Stomach (tissue), 8 donors: ENCODE measurements at regions not wholly inside any gene's neighbourhood (a gene's known extent, or its start where the extent isn't known, plus 50 kb on each side); places are given as distances from the start of the nearest gene placed in this dataset.

Experiments
- DNase-seq, 2 donors: peaks; one replicate each; pipeline versions ENCODE4 v3.0.0 to v3.0.0-alpha.2; 2013 to 2019
- H3K27ac ChIP-seq, 5 donors: fragments of 200-600 bp in 4 of 5; sonication (generic) in 4 of 5; one replicate each; pipeline ENCODE4 v1.5.1; 2013 to 2019; ENCODE audit warnings: mild to moderate bottlenecking in 1 of 5, moderate library complexity in 1 of 5
- H3K27me3 ChIP-seq, 3 donors: fragments of 200-600 bp; sonication (generic); one replicate each; pipeline ENCODE4 v1.5.1; 2017 to 2019; ENCODE audit warnings: mixed run types in 1 of 3
- H3K36me3 ChIP-seq, 4 donors: fragments of 200-600 bp; sonication (generic); 1 replicate in 3 of 4; 2 replicates in 1 of 4; pipeline ENCODE4 v1.5.1; 2016 to 2019
- H3K4me1 ChIP-seq, 4 donors: fragments of 200-600 bp; sonication (generic); one replicate each; pipeline ENCODE4 v1.5.1; 2016 to 2019
- H3K4me3 ChIP-seq, 4 donors: fragments of 200-600 bp; sonication (generic) in 3 of 4; one replicate each; pipeline ENCODE4 v1.5.1; 2016 to 2019; ENCODE audit warnings: mild to moderate bottlenecking in 1 of 4
- H3K9me3 ChIP-seq, 4 donors: fragments of 200-600 bp; sonication (generic); one replicate each; pipeline ENCODE4 v1.5.1; 2016 to 2019
- EP300 ChIP-seq: sonication (generic); formaldehyde crosslinking; IDR thresholded peaks from one replicate; pipeline ENCODE4 v1.6.1; 2017; ENCODE audit warnings: antibody characterized with exemption
- POLR2A ChIP-seq, 4 donors: fragments of 450-650 bp; IDR thresholded peaks; one replicate each; pipeline ENCODE4 v1.6.1; 2016; ENCODE audit warnings: antibody characterized with exemption in 4 of 4, control low read depth in 2 of 4, mild to moderate bottlenecking in 1 of 4, moderate library complexity in 1 of 4
- POLR2AphosphoS5 ChIP-seq, 3 donors: sonication (generic); formaldehyde crosslinking; IDR thresholded peaks; one replicate each; pipeline ENCODE4 v1.6.1; 2016; ENCODE audit warnings: antibody characterized with exemption in 3 of 3
- WGBS, 5 donors: extraction: QIAGEN DNeasy Blood & Tissue Kit in 3 of 5; methylation state at CpG; one replicate each; pipeline versions ENCODE4 v1.1.5 to v1.1.7; 2013 to 2018; 5-methylcytosine and 5-hydroxymethylcytosine counted together
- intact Hi-C: fragments of 100-400 bp; cut with DNase I; formaldehyde crosslinking; loops from one replicate; pipeline ENCODE4 v1.15.1; 2023; ENCODE audit warnings: low total_unique reads
- TF ChIP-seq, protein P1 (sequence below), 7 experiments: fragments of 450-650 bp in 4 of 7; fragments of 200-600 bp in 3 of 7; sonication (generic) in 3 of 7; IDR thresholded peaks; one replicate each; pipeline ENCODE4 v1.5.1; 2016 to 2019; ENCODE audit warnings: antibody characterized with exemption in 7 of 7, control low read depth in 2 of 7, mild to moderate bottlenecking in 1 of 7
- donor health status: healthy with polysubstance abuse.
- donor health status: Bipolar disorder and iron deficiency.
- donor health status: healthy.

DNA sequence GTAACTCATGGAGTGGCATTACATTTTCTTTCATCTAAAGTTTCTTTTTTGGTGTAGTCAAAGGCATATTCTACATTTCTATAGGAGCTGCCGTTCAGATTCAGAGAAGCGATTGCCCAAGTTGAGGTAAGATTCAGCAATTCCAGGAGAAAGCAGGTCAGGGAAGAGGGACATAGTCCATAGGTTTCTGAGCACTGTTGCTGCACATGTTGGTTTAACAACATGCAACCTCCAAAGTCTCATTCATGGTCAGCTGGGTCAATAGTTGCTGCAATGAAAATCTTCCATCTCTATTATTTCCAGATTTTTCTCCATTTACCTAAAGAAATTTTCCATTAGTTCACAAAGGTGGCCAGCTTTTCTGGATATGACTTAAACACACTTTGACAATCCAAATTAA lies 682.3 kb upstream of the MAN1A1 start:
- DNase-seq: no peak
- Histone ChIP-seq H3K27ac (no peak overlapping the region), H3K9me3 (no peaks in the 10 kb centered on the region), H3K27me3 (no peaks in the 10 kb centered on the region), H3K4me1 (no peaks in the 10 kb centered on the region), H3K4me3 (no peak overlapping the region), H3K36me3 (no peaks in the 10 kb centered on the region)
- TF ChIP-seq POLR2AphosphoS5 (IDR thresholded peaks at IDR 0.05) (no peak), EP300 (no peak)
- TF ChIP-seq, protein P1, sequence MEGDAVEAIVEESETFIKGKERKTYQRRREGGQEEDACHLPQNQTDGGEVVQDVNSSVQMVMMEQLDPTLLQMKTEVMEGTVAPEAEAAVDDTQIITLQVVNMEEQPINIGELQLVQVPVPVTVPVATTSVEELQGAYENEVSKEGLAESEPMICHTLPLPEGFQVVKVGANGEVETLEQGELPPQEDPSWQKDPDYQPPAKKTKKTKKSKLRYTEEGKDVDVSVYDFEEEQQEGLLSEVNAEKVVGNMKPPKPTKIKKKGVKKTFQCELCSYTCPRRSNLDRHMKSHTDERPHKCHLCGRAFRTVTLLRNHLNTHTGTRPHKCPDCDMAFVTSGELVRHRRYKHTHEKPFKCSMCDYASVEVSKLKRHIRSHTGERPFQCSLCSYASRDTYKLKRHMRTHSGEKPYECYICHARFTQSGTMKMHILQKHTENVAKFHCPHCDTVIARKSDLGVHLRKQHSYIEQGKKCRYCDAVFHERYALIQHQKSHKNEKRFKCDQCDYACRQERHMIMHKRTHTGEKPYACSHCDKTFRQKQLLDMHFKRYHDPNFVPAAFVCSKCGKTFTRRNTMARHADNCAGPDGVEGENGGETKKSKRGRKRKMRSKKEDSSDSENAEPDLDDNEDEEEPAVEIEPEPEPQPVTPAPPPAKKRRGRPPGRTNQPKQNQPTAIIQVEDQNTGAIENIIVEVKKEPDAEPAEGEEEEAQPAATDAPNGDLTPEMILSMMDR (IDR thresholded peaks at IDR 0.05): no peak
- intact Hi-C loops: no loop called here
- 88 to 98% (median 94%) methylated on average over 2 of the region's 2 CpGs for WGBS, 5 donors

DNA sequence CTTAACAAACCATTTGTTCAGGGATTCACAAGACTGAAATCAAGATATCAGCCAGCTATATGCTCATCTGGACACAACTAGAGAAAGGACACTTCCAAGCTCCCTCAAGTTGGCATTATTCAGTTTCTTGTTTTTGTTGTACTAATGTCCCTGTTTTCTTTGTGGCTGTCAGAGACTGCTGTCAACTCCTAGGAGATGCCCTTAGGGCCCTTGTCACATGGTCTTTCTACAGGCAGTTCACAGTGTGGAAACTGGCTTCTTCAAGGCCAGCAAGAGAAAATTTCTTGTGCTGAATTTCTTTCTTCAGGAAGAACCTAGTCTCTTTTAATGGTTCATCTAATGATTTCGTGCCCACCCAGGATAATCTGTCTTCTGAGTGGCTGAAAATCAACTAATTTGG lies 677.2 kb upstream of the MAN1A1 start:
- Histone ChIP-seq H3K4me3 (no peak overlapping the region), H3K36me3 (no peaks in the 10 kb centered on the region), H3K4me1 (no peaks in the 10 kb centered on the region), H3K27me3 (no peaks in the 10 kb centered on the region), H3K27ac (no peak overlapping the region), H3K9me3 (no peaks in the 10 kb centered on the region)
- 44 to 61% (median 49%) methylated on average over 1 of the region's 1 CpG for WGBS, 5 donors
- no peak for DNase-seq
- intact Hi-C loops: no loop called here
- TF ChIP-seq POLR2A (IDR thresholded peaks at IDR 0.05): no peak
- TF ChIP-seq EP300: no peak
- no peak for TF ChIP-seq POLR2AphosphoS5 (IDR thresholded peaks at IDR 0.05)
- TF ChIP-seq, protein P1 (IDR thresholded peaks at IDR 0.05): no peak

DNA sequence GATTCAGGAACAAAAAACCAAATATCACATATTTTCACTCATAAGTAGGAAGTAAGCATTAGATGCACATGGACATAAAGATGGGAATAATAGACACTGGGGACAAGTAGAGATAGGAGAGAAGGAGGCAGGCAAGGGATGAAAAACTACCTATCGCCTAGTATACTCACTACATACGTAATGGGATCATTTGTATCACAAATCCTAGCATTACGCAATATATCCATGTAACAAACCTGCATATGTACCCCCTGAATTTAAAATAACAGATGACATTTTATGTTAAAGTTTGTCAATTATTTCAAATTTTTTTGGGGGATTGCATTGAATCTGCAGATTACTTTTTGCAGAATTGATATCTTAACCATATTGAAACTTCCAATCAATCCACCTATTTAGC lies 660.5 kb upstream of the MAN1A1 start:
- Histone ChIP-seq H3K4me3 (no peak overlapping the region), H3K9me3 (no peaks in the 10 kb centered on the region), H3K36me3 (no peaks in the 10 kb centered on the region), H3K27me3 (no peaks in the 10 kb centered on the region), H3K27ac (no peak overlapping the region), H3K4me1 (no peaks in the 10 kb centered on the region)
- intact Hi-C loops: no loop called here
- no peak for TF ChIP-seq POLR2A (IDR thresholded peaks at IDR 0.05)
- DNase-seq: no peak
- WGBS, 5 donors: 85 to 97% (median 95%) methylated on average over 3 of the region's 3 CpGs

DNA sequence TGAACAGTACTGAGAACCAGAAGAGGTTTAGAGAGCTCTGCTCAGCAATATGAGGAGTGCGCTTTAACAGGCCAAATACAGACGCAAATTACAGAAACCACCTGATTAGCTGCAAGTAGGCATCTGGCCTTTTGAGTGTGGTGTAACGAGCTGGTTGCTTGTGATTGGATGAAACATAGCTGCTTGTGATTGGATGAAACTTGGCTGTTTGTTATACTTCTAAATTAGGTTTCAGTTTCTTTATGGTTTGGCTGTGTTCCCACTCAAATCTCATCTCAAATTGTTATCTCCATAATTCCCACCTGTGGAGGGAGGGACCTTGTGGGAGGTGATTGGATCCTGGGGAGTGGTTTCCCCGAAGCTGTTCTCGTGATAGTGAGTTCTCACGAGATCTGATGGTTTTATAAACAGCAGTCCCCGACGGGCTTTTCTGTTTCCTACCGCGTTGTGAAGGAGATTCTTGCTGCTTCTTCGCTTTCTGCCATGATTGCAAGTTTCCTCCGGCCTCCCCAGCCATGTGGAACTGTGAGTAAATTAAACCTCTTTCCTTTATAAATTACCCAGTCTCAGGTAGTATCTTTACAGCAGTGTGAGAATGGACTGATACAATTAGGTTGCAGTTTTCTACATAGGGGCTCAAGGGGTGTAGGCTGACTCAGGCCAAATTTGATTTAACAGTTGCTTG lies 655.9 kb upstream of the MAN1A1 start:
- H3K9me3 ChIP-seq: no peaks in the 10 kb centered on the region
- intact Hi-C loops: no loop called here
- TF ChIP-seq, protein P1 (IDR thresholded peaks at IDR 0.05): no peak
- TF ChIP-seq POLR2AphosphoS5 (IDR thresholded peaks at IDR 0.05): no peak
- WGBS, 5 donors: 85 to 91% (median 86%) methylated on average over 12 of the region's 12 CpGs
- H3K4me3 ChIP-seq: no peak overlapping the region
- no peaks in the 10 kb centered on the region for H3K27me3 ChIP-seq
- no peak for DNase-seq
- no peak overlapping the region for H3K27ac ChIP-seq
- H3K36me3 ChIP-seq: no peaks in the 10 kb centered on the region
- H3K4me1 ChIP-seq: no peaks in the 10 kb centered on the region

GRCh38 chr6:119986934-119987549 lies 637.5 kb upstream of the MAN1A1 start:
- H3K9me3 ChIP-seq: no peaks in the 10 kb centered on the region
- no peak overlapping the region for H3K27ac ChIP-seq
- H3K27me3 ChIP-seq: no peaks in the 10 kb centered on the region
- no peak overlapping the region for H3K4me3 ChIP-seq
- 59 to 66% (median 62%) methylated on average over 3 of the region's 3 CpGs for WGBS, 5 donors
- no peak for DNase-seq
- no peaks in the 10 kb centered on the region for H3K4me1 ChIP-seq
- H3K36me3 ChIP-seq: no peaks in the 10 kb centered on the region
- intact Hi-C loops: no loop called here
- no peak for TF ChIP-seq EP300
- TF ChIP-seq, protein P1 (IDR thresholded peaks at IDR 0.05): no peak
